ENCODE measurements at regions not wholly inside any gene's neighbourhood (a gene's known extent, or its start where the extent isn't known, plus 50 kb on each side); places are given as distances from the start of the nearest gene placed in this dataset.

DNA sequence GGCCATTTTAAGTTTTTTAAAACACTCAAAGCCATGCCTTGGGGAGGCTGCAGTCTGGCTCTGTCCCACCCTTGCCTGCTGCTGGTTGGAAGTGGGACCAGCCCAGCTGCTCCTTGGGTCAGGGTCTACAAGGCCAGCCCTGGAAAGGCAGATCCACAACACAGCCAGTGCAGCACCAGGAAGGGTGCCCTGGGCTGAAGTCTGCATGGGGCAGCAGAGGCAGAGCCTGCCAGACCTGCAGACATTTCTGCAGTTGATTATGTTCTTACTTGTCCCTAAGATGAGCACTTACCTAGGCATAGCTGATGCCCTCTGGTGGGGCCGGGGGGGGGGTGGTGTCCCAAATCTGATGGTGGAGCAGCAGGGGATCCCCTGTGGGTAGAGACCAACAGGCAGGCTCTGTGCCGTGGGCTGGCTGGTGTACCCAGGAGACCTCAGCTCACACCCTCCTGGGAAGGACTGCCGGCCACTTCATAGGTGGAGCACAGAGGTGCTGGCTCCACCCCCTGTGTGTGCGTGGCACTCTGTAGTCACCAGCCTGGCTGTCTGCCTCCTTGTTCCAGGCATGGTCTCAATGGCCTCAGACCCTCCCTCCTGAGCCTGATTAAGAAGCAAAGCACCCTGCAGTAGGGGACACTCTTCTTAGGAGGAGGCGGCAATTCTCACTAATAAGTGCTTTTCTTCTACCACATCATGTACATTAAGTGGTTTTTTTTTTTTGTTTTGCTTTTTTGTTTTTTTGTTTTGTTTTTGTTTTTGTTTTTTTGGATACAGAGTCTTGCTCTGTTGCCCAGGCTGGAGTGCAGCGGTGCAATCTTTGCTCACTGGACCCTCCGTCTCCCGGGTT, 97.4 kb upstream of the KLF13 start:
- TF ChIP-seq, protein P1, sequence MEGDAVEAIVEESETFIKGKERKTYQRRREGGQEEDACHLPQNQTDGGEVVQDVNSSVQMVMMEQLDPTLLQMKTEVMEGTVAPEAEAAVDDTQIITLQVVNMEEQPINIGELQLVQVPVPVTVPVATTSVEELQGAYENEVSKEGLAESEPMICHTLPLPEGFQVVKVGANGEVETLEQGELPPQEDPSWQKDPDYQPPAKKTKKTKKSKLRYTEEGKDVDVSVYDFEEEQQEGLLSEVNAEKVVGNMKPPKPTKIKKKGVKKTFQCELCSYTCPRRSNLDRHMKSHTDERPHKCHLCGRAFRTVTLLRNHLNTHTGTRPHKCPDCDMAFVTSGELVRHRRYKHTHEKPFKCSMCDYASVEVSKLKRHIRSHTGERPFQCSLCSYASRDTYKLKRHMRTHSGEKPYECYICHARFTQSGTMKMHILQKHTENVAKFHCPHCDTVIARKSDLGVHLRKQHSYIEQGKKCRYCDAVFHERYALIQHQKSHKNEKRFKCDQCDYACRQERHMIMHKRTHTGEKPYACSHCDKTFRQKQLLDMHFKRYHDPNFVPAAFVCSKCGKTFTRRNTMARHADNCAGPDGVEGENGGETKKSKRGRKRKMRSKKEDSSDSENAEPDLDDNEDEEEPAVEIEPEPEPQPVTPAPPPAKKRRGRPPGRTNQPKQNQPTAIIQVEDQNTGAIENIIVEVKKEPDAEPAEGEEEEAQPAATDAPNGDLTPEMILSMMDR (IDR thresholded peaks at IDR 0.05; ENCODE audit: insufficient read depth, low read length): no peak

DNA sequence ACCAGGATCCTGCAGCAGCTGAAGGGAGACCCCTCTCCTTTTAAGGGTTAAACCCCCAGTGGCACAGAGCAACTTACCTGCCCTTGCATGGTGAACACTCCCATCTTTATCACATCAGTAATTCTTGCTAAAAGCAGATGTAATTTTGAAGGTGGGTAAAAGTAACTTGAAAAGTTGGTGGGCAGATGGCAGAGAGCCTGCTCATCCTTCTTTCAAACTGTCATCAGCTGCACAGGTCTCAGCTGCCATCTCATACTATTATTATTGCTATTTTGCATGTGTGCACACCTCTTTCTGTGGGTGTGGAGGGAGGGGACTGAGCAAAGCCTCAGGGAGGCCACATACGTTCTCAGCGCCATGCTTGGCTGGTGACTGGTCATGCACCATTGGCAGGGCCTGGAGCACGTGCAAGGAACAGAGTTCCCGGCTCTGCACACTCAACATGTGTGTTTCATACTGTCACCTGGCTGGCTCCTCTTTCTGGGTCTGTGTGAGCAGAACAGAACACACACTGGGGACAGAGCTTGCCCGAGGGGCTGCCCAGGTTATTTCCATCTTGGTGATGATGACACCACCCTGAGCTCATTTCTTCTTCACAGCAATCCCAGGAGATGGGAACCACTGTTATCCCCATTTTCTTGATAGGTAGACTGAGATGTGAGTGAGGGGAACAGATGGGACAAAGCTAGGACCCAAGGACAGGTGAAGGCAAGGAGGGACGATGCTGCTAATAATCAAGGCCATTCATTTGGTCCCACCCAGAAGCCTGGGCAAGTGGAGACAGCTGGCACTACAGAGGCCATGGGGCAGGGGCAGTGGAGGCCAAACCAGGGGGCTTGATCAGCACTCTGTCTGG, 95.8 kb upstream of the KLF13 start:
- TF ChIP-seq, protein P1 (IDR thresholded peaks at IDR 0.05; ENCODE audit: insufficient read depth, low read length): no peak
- no peak for DNase-seq (ENCODE audit: low read depth)
- no peak overlapping the region for H3K4me3 ChIP-seq (ENCODE audit: low read depth, low read length)

More for the DNA sequence above, 97.4 kb upstream of the KLF13 start:
- DNase-seq (ENCODE audit: low read depth): no peak
- H3K4me3 ChIP-seq (ENCODE audit: low read depth, low read length): no peak overlapping the region

DNA sequence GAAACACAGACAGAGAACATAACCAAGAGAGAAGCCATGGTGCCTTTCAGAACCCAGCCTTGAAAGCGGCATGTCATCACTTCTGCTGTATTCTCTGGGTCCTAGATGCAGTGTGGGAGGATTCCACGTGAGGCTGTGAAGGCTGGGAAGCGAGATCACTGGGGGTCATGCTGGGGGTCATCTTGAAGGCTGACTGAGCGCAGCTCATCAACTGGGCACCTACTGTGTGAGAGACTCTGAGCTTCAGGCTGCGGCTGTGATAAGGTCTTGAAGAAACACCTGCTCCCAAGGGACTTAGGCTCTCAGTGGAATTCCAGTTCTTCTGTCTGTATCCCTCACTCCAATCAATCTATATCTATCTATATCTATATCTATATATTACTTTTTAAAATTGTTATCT, 91.8 kb upstream of the KLF13 start:
- H3K4me3 ChIP-seq (ENCODE audit: low read depth, low read length): no peak overlapping the region
- TF ChIP-seq, protein P1 (IDR thresholded peaks at IDR 0.05; ENCODE audit: insufficient read depth, low read length): no peak
- no peak for DNase-seq (ENCODE audit: low read depth)

DNA sequence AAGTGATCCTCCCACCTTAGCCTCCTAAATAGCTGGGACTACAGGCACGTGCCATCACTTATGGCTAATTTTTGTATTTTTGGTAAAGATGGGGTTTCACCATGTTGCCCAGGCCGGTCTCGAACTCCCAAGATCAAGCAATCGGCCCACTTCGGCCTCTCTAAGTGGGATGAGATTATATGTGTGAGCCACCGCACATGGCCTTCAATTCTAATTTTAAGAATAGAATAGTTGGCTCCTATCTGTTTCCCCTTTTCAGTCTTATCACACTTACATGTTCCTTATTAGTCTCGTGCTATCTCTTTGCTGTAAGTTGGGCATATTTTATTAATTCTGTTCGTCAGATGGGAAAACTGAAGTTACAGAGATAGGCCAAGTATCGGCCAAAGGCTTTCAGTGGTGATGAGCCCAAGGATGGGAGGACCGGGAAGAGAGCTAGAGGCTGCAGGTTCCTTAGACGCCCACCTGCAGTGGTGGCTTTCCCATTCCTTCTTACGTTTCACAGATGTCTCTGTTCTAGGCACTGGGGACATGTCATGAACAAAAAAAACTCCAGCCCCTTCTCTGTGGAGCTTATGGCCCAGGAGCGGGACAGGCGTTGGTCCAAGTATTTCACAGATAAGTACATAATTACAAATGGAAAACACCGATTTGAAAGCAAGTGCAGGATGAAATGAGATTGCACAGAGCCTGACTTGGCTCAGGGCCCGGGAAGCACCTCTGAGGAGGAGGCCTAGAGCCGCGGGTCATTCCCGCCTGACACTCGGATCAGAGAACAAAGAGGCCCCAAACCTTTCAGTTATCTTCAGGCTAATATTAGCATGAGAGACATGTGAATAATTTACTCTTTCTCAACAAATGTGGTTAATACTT, 91.1 kb upstream of the KLF13 start:
- TF ChIP-seq, protein P1 (IDR thresholded peaks at IDR 0.05; ENCODE audit: insufficient read depth, low read length): no peak
- peak; percentile 75 for DNase-seq (ENCODE audit: low read depth)
- no peak overlapping the region for H3K4me3 ChIP-seq (ENCODE audit: low read depth, low read length)

DNA sequence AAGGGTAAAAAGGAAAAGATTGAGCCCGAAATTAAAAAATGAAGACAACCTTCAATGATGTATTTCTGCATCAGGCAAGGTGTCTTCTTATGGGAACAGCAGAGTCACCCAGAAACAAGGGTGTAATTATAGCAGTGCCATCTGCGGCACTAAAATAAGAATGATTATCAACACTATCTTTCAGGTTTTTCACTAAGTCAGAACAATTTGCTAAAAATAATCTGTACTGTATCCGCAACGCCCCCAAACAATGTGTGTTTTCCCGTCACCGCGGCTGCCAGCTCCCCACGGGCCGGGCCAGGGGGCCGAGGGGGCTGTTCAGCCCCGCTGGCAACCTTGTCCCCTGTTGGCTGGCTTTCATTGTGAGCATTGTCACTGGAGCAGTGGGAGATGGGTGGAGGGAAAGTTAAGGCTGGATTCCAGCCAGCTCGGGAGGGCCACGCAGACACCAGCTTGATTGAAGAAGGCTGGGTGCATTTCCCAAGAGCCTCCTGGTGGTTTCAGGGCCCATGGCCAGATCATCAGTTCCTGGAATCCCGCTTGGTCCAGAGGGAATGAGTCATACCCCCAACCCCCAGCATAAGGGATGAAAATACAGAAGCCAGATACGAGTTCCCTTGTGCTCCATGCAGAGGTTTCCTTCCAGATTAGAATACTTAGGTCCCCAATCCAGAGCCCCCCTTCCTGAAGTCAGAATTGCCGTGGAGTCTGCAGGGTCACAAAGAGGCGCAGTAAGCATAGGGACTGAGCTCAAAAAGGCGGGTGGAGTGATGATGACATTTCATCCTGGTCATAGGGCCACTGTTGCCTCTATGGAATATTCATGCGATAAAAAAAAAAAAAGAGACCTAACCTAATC, 90.2 kb upstream of the KLF13 start:
- peak overlapping the region; percentile 39 for H3K4me3 ChIP-seq (ENCODE audit: low read depth, low read length)
- DNase-seq (ENCODE audit: low read depth): peak; percentile 98
- TF ChIP-seq, protein P1 (IDR thresholded peaks at IDR 0.05; ENCODE audit: insufficient read depth, low read length): peak; percentile 4

DNA sequence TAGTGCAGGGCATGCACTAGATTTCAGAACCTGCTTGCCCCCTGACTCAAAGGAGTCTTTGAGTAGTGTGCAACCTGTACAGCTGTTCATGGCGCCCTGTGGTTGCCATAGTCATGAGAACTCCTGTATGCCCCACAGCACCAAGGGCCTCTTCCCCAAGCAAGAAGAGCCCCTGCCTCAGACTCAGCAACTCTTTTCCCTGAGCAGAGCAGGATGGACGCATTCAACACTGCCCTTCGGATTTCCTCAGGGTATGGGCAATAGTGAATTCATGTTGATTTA, 89.7 kb upstream of the KLF13 start:
- TF ChIP-seq, protein P1 (IDR thresholded peaks at IDR 0.05; ENCODE audit: insufficient read depth, low read length): no peak
- H3K4me3 ChIP-seq (ENCODE audit: low read depth, low read length): no peak overlapping the region
- DNase-seq (ENCODE audit: low read depth): no peak
